ENCODE measurements at regions not wholly inside any gene's neighbourhood (a gene's known extent, or its start where the extent isn't known, plus 50 kb on each side); places are given as distances from the start of the nearest gene placed in this dataset.

DNA sequence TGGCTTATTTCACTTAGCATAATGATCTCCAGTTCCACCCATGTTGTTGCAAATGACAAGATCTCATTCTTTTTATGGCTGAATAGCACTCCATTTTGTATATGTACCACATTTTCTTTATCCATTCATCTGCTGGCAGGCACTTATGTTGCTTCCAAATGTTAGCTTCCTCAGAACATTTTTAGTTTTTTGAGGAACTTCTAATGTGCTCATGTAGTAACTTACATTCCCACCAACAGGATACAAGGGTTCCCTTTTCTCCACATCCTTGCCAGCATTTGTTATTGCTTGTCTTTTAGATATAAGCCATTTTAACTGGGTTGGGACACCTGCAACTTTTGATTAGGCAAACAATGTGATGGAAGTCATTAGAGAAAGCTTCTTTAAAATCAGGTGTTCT is 454.2 kb downstream of the NLGN4X start:
- Histone ChIP-seq H3K9me3 (no peaks in the 10 kb centered on the region), H3K27me3 (no peaks in the 10 kb centered on the region), H3K27ac (no peak overlapping the region), H3K4me1 (no peaks in the 10 kb centered on the region), H3K4me3 (no peak overlapping the region), H3K36me3 (no peaks in the 10 kb centered on the region)
- intact Hi-C loops (cut with DNase I), result no loop called here
- DNase-seq, result no peak
- TF ChIP-seq EP300 (IDR thresholded peaks at IDR 0.05) (no peak), POLR2AphosphoS5 (IDR thresholded peaks at IDR 0.05) (no peak)

DNA sequence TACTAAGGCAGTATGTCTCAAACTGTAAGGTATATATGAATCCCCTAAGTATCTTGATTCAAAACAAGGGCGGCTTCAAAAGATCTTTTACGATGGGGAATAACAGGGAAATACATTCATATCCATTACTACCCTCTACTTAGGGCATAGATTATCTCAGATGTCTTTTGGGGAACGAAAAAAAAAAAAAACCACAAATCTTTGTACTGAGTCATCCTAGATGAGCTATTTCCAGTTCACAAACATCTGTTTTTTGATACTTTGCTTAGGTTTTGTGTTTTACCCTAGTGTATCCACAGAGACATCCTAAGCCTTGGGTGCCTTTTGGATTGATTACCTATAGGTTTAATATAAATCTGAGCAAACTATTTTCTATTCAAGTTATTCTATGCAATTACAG is 457.2 kb downstream of the NLGN4X start:
- TF ChIP-seq, protein P1, sequence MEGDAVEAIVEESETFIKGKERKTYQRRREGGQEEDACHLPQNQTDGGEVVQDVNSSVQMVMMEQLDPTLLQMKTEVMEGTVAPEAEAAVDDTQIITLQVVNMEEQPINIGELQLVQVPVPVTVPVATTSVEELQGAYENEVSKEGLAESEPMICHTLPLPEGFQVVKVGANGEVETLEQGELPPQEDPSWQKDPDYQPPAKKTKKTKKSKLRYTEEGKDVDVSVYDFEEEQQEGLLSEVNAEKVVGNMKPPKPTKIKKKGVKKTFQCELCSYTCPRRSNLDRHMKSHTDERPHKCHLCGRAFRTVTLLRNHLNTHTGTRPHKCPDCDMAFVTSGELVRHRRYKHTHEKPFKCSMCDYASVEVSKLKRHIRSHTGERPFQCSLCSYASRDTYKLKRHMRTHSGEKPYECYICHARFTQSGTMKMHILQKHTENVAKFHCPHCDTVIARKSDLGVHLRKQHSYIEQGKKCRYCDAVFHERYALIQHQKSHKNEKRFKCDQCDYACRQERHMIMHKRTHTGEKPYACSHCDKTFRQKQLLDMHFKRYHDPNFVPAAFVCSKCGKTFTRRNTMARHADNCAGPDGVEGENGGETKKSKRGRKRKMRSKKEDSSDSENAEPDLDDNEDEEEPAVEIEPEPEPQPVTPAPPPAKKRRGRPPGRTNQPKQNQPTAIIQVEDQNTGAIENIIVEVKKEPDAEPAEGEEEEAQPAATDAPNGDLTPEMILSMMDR (IDR thresholded peaks at IDR 0.05), result no peak
- TF ChIP-seq POLR2AphosphoS5 (IDR thresholded peaks at IDR 0.05), result no peak
- TF ChIP-seq POLR2A (IDR thresholded peaks at IDR 0.05), result no peak
- TF ChIP-seq EP300 (IDR thresholded peaks at IDR 0.05), result no peak
- Histone ChIP-seq H3K36me3 (no peaks in the 10 kb centered on the region), H3K27me3 (no peaks in the 10 kb centered on the region), H3K9me3 (no peaks in the 10 kb centered on the region), H3K4me3 (no peak overlapping the region), H3K27ac (no peak overlapping the region), H3K4me1 (no peaks in the 10 kb centered on the region)
- WGBS, 2 donors, result 62 to 65% methylated on average over 3 of the region's 3 CpGs
- DNase-seq, result no peak
- intact Hi-C loops (cut with DNase I), result no loop called here

DNA sequence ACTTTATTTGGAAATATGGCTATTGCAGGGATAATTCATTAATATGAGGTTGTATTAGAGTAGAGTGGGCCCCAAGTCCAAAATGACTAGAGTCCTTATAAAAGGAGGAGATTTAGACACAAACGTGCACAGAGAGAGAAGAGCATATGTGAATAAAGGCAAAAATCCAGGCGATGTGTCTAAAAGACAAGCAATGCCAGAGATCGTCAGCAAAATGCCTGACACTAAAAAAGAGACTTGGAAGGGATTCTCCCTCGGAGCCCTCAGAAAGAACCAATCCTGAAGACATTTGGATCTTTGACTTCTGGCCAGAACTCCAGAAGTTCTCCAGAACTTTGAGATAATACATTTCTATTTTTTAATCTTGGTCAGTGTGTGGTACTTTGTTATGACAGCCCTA is 472.1 kb downstream of the NLGN4X start:
- H3K4me1 ChIP-seq, result no peaks in the 10 kb centered on the region
- H3K9me3 ChIP-seq, result no peaks in the 10 kb centered on the region
- TF ChIP-seq POLR2AphosphoS5 (IDR thresholded peaks at IDR 0.05) (no peak), POLR2A (IDR thresholded peaks at IDR 0.05) (no peak)
- TF ChIP-seq, protein P1 (IDR thresholded peaks at IDR 0.05), result no peak
- H3K27ac ChIP-seq, result no peak overlapping the region
- 78 to 79% methylated on average over 4 of the region's 4 CpGs for WGBS, 2 donors
- no peaks in the 10 kb centered on the region for H3K27me3 ChIP-seq
- H3K4me3 ChIP-seq, result no peak overlapping the region
- DNase-seq, result no peak
- H3K36me3 ChIP-seq, result no peaks in the 10 kb centered on the region
- intact Hi-C loops (cut with DNase I), result no loop called here

DNA sequence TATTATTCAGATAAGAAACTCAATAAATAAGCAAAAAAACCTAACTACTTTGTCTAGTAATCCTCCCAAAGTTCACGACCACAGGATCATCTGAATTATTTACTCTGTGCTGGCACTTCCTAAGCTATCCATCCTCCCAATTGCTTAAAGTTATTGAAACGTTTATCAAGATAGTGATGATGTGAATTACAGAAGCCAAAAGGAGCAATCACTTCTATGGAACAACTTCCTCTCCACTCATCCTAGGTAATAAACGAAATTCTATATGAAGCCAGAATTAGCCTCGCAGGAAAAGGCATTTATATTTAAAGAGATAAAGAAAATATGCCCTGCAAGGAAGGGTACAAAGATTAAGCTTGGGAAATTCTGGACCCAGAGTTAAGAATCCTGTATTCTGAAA is 475.4 kb downstream of the NLGN4X start:
- H3K36me3 ChIP-seq, result no peaks in the 10 kb centered on the region
- no peak overlapping the region for H3K4me3 ChIP-seq
- DNase-seq, result no peak
- no peaks in the 10 kb centered on the region for H3K27me3 ChIP-seq
- intact Hi-C loops (cut with DNase I), result no loop called here
- H3K9me3 ChIP-seq, result no peaks in the 10 kb centered on the region
- no peaks in the 10 kb centered on the region for H3K4me1 ChIP-seq
- WGBS, 2 donors, result 66 to 71% methylated on average over 4 of the region's 4 CpGs
- TF ChIP-seq POLR2A (IDR thresholded peaks at IDR 0.05) (no peak), EP300 (IDR thresholded peaks at IDR 0.05) (no peak), POLR2AphosphoS5 (IDR thresholded peaks at IDR 0.05) (no peak)
- TF ChIP-seq, protein P1 (IDR thresholded peaks at IDR 0.05), result no peak
- H3K27ac ChIP-seq, result no peak overlapping the region

DNA sequence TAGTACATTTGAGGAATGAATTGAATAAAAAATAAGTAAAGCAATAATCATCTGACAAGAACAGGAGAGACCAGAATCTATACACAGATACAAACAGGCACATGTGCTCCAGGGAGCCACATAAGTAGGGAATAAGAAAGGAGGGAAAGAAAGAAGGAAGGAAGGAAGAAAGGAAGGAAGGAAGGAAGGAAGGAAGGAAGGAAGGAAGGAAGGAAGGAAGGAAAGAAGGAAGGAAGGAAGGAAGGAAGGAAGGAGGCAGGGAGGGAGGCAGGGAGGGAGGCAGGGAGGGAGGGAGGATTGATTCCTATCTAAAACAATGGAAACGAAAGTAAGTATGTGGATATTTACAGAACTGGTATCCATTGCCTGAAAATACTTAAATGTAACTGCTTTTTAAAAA is 475.8 kb downstream of the NLGN4X start:
- H3K9me3 ChIP-seq, result no peaks in the 10 kb centered on the region
- DNase-seq, result no peak
- WGBS, 2 donors, result 79 to 88% methylated on average over 1 of the region's 1 CpG
- intact Hi-C loops (cut with DNase I), result no loop called here
- H3K4me1 ChIP-seq, result no peaks in the 10 kb centered on the region
- no peaks in the 10 kb centered on the region for H3K36me3 ChIP-seq
- H3K27me3 ChIP-seq, result no peaks in the 10 kb centered on the region
- TF ChIP-seq EP300 (IDR thresholded peaks at IDR 0.05) (no peak), POLR2AphosphoS5 (IDR thresholded peaks at IDR 0.05) (no peak), POLR2A (IDR thresholded peaks at IDR 0.05) (no peak)
- TF ChIP-seq, protein P1 (IDR thresholded peaks at IDR 0.05), result no peak
- H3K4me3 ChIP-seq, result no peak overlapping the region
- no peak overlapping the region for H3K27ac ChIP-seq

Measured in sigmoid colon (tissue), 6 donors.